IPS-20b (cell line): ENCODE measurements at regions not wholly inside any gene's neighbourhood (a gene's known extent, or its start where the extent isn't known, plus 50 kb on each side); places are given as distances from the start of the nearest gene placed in this dataset.

Source experiments
- H3K27ac ChIP-seq: one replicate; pipeline ENCODE4 v1.5.1; 2013; ENCODE audit warnings: low read length
- H3K27me3 ChIP-seq: 2 replicates; pipeline ENCODE4 v1.6.1; 2013; ENCODE audit warnings: mild to moderate bottlenecking, low read length, inconsistent platforms; ENCODE audit not compliant: insufficient read depth
- H3K36me3 ChIP-seq: 2 replicates; pipeline ENCODE4 v1.6.1; 2013; ENCODE audit warnings: low read depth, mild to moderate bottlenecking, inconsistent platforms, low read length, moderate library complexity; ENCODE audit not compliant: insufficient read depth
- H3K4me1 ChIP-seq: 2 replicates; pipeline ENCODE4 v1.6.1; 2013; ENCODE audit warnings: mild to moderate bottlenecking, control low read depth, inconsistent platforms, low read length, moderate library complexity; ENCODE audit not compliant: insufficient read depth
- H3K4me3 ChIP-seq: 2 replicates; pipeline ENCODE4 v1.5.1; 2013; ENCODE audit warnings: mild to moderate bottlenecking, low read length, inconsistent platforms
- H3K9ac ChIP-seq: 2 replicates; pipeline ENCODE4 v1.6.1; 2013; ENCODE audit warnings: low read depth, mild to moderate bottlenecking, inconsistent platforms, low read length, moderate library complexity
- H3K9me3 ChIP-seq: 2 replicates; pipeline ENCODE4 v1.6.1; 2013; ENCODE audit warnings: mild to moderate bottlenecking, low read depth, low read length, inconsistent platforms; ENCODE audit not compliant: insufficient read depth

GRCh38 chr1:56081736-56082135 lies 497.6 kb downstream of the PLPP3 start:
- Histone ChIP-seq H3K27ac (no peak overlapping the region), H3K4me3 (no peak overlapping the region), H3K9me3 (no peaks in the 10 kb centered on the region), H3K4me1 (no peaks in the 10 kb centered on the region), H3K36me3 (no peaks in the 10 kb centered on the region), H3K9ac (no peak overlapping the region), H3K27me3 (no peaks in the 10 kb centered on the region)

- H3K4me3 ChIP-seq = no peak overlapping the region
- no peak overlapping the region for H3K27ac ChIP-seq
- H3K36me3 ChIP-seq = no peaks in the 10 kb centered on the region
- H3K9me3 ChIP-seq = no peaks in the 10 kb centered on the region; the same call in 1 of the 2 replicates
- no peaks in the 10 kb centered on the region for H3K4me1 ChIP-seq
- no peak overlapping the region for H3K9ac ChIP-seq
- no peaks in the 10 kb centered on the region for H3K27me3 ChIP-seq
Observed at GRCh38 chr1:56081173-56081572, 498.2 kb downstream of the PLPP3 start.

GRCh38 chr1:56080123-56080522 lies 499.2 kb downstream of the PLPP3 start:
- no peaks in the 10 kb centered on the region; the same call in 1 of the 2 replicates for H3K9me3 ChIP-seq
- H3K9ac ChIP-seq = no peak overlapping the region
- no peak overlapping the region for H3K27ac ChIP-seq
- H3K27me3 ChIP-seq = no peaks in the 10 kb centered on the region
- no peak overlapping the region for H3K4me3 ChIP-seq
- no peaks in the 10 kb centered on the region for H3K4me1 ChIP-seq
- no peaks in the 10 kb centered on the region for H3K36me3 ChIP-seq

GRCh38 chr1:56079391-56079790 lies 500.0 kb downstream of the PLPP3 start:
- H3K4me3 ChIP-seq = no peak overlapping the region; the same call in 1 of the 2 replicates
- no peak overlapping the region for H3K27ac ChIP-seq

GRCh38 chr1:56077206-56077605 lies 502.2 kb downstream of the PLPP3 start:
- H3K4me3 ChIP-seq = no peak overlapping the region
- H3K4me1 ChIP-seq = no peaks in the 10 kb centered on the region
- no peak overlapping the region for H3K9ac ChIP-seq
- H3K9me3 ChIP-seq = no peaks in the 10 kb centered on the region; the same call in 1 of the 2 replicates
- no peaks in the 10 kb centered on the region for H3K36me3 ChIP-seq
- no peaks in the 10 kb centered on the region for H3K27me3 ChIP-seq
- H3K27ac ChIP-seq = no peak overlapping the region

More at GRCh38 chr1:56079391-56079790, 500.0 kb downstream of the PLPP3 start:
- Histone ChIP-seq H3K27me3 (no peaks in the 10 kb centered on the region), H3K4me1 (no peaks in the 10 kb centered on the region), H3K9me3 (no peaks in the 10 kb centered on the region; the same call in 1 of the 2 replicates), H3K9ac (no peak overlapping the region), H3K36me3 (no peaks in the 10 kb centered on the region)

- H3K9ac ChIP-seq = no peak overlapping the region
- no peak overlapping the region for H3K27ac ChIP-seq
- H3K9me3 ChIP-seq = no peaks in the 10 kb centered on the region; the same call in 1 of the 2 replicates
- H3K36me3 ChIP-seq = no peaks in the 10 kb centered on the region
- no peaks in the 10 kb centered on the region for H3K27me3 ChIP-seq
- H3K4me1 ChIP-seq = no peaks in the 10 kb centered on the region
- H3K4me3 ChIP-seq = no peak overlapping the region
Observed at GRCh38 chr1:56074007-56074651, 505.2 kb downstream of the PLPP3 start.

GRCh38 chr1:56073614-56074006 lies 505.8 kb downstream of the PLPP3 start:
- no peak overlapping the region for H3K9ac ChIP-seq
- H3K9me3 ChIP-seq = no peaks in the 10 kb centered on the region; the same call in 1 of the 2 replicates
- no peak overlapping the region for H3K4me3 ChIP-seq
- H3K27me3 ChIP-seq = no peaks in the 10 kb centered on the region
- no peaks in the 10 kb centered on the region for H3K4me1 ChIP-seq
- H3K27ac ChIP-seq = no peak overlapping the region
- no peaks in the 10 kb centered on the region for H3K36me3 ChIP-seq

- Histone ChIP-seq H3K9ac (no peak overlapping the region), H3K4me1 (no peaks in the 10 kb centered on the region), H3K27ac (no peak overlapping the region), H3K36me3 (no peaks in the 10 kb centered on the region), H3K4me3 (no peak overlapping the region), H3K9me3 (no peaks in the 10 kb centered on the region; the same call in 1 of the 2 replicates), H3K27me3 (no peaks in the 10 kb centered on the region)
Observed at GRCh38 chr1:56073206-56073605, 506.2 kb downstream of the PLPP3 start.

GRCh38 chr1:56072310-56072709 lies 507.1 kb downstream of the PLPP3 start:
- no peak overlapping the region for H3K27ac ChIP-seq
- no peaks in the 10 kb centered on the region for H3K27me3 ChIP-seq
- no peaks in the 10 kb centered on the region for H3K36me3 ChIP-seq
- no peaks in the 10 kb centered on the region; the same call in 1 of the 2 replicates for H3K9me3 ChIP-seq
- H3K9ac ChIP-seq = no peak overlapping the region
- no peaks in the 10 kb centered on the region for H3K4me1 ChIP-seq
- H3K4me3 ChIP-seq = no peak overlapping the region

GRCh38 chr1:56071351-56071750 lies 508.0 kb downstream of the PLPP3 start:
- Histone ChIP-seq H3K9me3 (no peaks in the 10 kb centered on the region; the same call in 1 of the 2 replicates), H3K9ac (no peak overlapping the region), H3K27me3 (no peaks in the 10 kb centered on the region), H3K27ac (no peak overlapping the region), H3K36me3 (no peaks in the 10 kb centered on the region), H3K4me3 (no peak overlapping the region), H3K4me1 (no peaks in the 10 kb centered on the region)

GRCh38 chr1:56070601-56071000 lies 508.8 kb downstream of the PLPP3 start:
- Histone ChIP-seq H3K27ac (no peak overlapping the region), H3K4me3 (no peak overlapping the region), H3K9ac (no peak overlapping the region), H3K36me3 (no peaks in the 10 kb centered on the region), H3K9me3 (no peaks in the 10 kb centered on the region), H3K4me1 (0 out of 2 replicates have a peak, but pooled peaks cover 4% of the 10 kb centered on the region), H3K27me3 (no peaks in the 10 kb centered on the region)

GRCh38 chr1:56069824-56070223 lies 509.5 kb downstream of the PLPP3 start:
- H3K4me3 ChIP-seq = no peak overlapping the region
- no peaks in the 10 kb centered on the region for H3K9me3 ChIP-seq
- no peaks in the 10 kb centered on the region for H3K27me3 ChIP-seq
- H3K27ac ChIP-seq = no peak overlapping the region
- 0 out of 2 replicates have a peak, but pooled peaks cover 4% of the 10 kb centered on the region for H3K4me1 ChIP-seq
- no peak overlapping the region for H3K9ac ChIP-seq
- H3K36me3 ChIP-seq = no peaks in the 10 kb centered on the region
